ENCODE measurements at regions not wholly inside any gene's neighbourhood (a gene's known extent, or its start where the extent isn't known, plus 50 kb on each side); places are given as distances from the start of the nearest gene placed in this dataset.

DNA sequence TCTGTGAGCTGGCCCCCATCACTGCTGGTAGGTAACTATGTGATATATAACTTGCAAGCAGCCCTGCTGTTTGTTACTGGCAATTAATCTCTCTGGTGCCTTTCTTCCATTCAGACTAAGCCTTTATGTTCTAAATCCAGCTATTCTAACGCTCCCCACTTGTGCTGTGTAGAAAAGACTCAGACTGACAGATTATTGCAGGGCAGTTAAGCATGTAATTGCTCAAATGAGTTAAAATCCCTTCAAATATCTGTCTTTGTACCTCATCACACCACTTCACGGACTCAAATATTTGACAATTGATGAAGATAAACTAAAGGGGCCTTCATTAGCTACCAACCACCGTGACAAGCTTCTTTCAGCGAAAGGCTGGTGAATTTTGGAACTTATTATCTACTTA, 416.2 kb downstream of the NR2F2 start:
- H3K27me3 ChIP-seq (ENCODE audit: control insufficient read depth in 2 of 2, insufficient read depth in 2 of 2, low read length in 2 of 2): no peaks in the 10 kb centered on the region
- H2AFZ ChIP-seq (ENCODE audit: low read depth, low read length): no peak overlapping the region
- dilution Hi-C loops (cut with MboI; ENCODE audit: extremely low pct_ligation_motif_present, low sequenced_read_pairs): no loop called here
- H3K79me2 ChIP-seq (ENCODE audit: control insufficient read depth, insufficient read depth, low read length): no peaks in the 10 kb centered on the region
- H3K4me3 ChIP-seq (replicated peaks in 1 of 3; ENCODE audit: insufficient read depth in 1 of 3, low read depth in 1 of 3, low read length in 3 of 3): no peak overlapping the region
- H4K20me1 ChIP-seq (replicated peaks; ENCODE audit: control insufficient read depth, extremely low read depth, insufficient read depth, low read length): no peaks in the 10 kb centered on the region
- no peaks in the 10 kb centered on the region for H3K9me1 ChIP-seq (replicated peaks; ENCODE audit: control insufficient read depth, extremely low read depth, insufficient read depth, low read length)
- no peak overlapping the region for H3K9ac ChIP-seq (replicated peaks; ENCODE audit: extremely low read depth, insufficient read depth, low read length)
- FAIRE-seq (no peak), DNase-seq (ENCODE audit: low read depth, low spot score) (no peak)
- ChIA-PET POLR2A (no interaction called here), CTCF (no interaction called here)
- no peak overlapping the region for H3K4me2 ChIP-seq (ENCODE audit: insufficient read depth, low read length)
- H3K36me3 ChIP-seq (ENCODE audit: control insufficient read depth in 2 of 2, extremely low read depth in 1 of 2, insufficient read depth in 2 of 2, low read length in 2 of 2): no peaks in the 10 kb centered on the region
- BruUV-seq (replicated peaks): no TSS peak
- no peak overlapping the region for H3K27ac ChIP-seq (ENCODE audit: insufficient read depth, low read depth, low read length)
- intact Hi-C loops (cut with micrococcal nuclease): no loop called here
- H3K4me1 ChIP-seq (ENCODE audit: control insufficient read depth, extremely low read depth, insufficient read depth, low read length): no peaks in the 10 kb centered on the region
- TF ChIP-seq GATA2 (IDR thresholded peaks at IDR 0.05; ENCODE audit: insufficient read depth, insufficient read length, low read depth, low read length): no peak
- TF ChIP-seq, protein P1, sequence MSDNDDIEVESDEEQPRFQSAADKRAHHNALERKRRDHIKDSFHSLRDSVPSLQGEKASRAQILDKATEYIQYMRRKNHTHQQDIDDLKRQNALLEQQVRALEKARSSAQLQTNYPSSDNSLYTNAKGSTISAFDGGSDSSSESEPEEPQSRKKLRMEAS (IDR thresholded peaks at IDR 0.05; ENCODE audit: insufficient read depth, insufficient read length): no peak
- no peak for TF ChIP-seq FOS (IDR thresholded peaks at IDR 0.05; ENCODE audit: borderline replicate concordance, insufficient read depth, low read length)
- TF ChIP-seq EZH2 (IDR thresholded peaks at IDR 0.05; ENCODE audit: borderline replicate concordance, low read depth, low read length, severe bottlenecking): no peak
- TF ChIP-seq POLR2AphosphoS5 (IDR thresholded peaks at IDR 0.05; ENCODE audit: insufficient read depth, low read depth, low read length): no peak
- TF ChIP-seq, protein P2, sequence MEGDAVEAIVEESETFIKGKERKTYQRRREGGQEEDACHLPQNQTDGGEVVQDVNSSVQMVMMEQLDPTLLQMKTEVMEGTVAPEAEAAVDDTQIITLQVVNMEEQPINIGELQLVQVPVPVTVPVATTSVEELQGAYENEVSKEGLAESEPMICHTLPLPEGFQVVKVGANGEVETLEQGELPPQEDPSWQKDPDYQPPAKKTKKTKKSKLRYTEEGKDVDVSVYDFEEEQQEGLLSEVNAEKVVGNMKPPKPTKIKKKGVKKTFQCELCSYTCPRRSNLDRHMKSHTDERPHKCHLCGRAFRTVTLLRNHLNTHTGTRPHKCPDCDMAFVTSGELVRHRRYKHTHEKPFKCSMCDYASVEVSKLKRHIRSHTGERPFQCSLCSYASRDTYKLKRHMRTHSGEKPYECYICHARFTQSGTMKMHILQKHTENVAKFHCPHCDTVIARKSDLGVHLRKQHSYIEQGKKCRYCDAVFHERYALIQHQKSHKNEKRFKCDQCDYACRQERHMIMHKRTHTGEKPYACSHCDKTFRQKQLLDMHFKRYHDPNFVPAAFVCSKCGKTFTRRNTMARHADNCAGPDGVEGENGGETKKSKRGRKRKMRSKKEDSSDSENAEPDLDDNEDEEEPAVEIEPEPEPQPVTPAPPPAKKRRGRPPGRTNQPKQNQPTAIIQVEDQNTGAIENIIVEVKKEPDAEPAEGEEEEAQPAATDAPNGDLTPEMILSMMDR (IDR thresholded peaks at IDR 0.05; ENCODE audit: extremely low read depth in 1 of 2, insufficient read depth in 1 of 2, low read depth in 1 of 2, low read length in 2 of 2): no peak
- TF ChIP-seq POLR2A (IDR thresholded peaks at IDR 0.05; ENCODE audit: low read depth, low read length): no peak
- no peak for TF ChIP-seq JUN (IDR thresholded peaks at IDR 0.05; ENCODE audit: borderline replicate concordance, insufficient read depth, insufficient read length, low read depth)
- no peak for TF ChIP-seq MYC (IDR thresholded peaks at IDR 0.05; ENCODE audit: low read depth, low read length)
- H3K9me3 ChIP-seq (replicated peaks; ENCODE audit: control insufficient read depth, insufficient read depth, low read length): no peaks in the 10 kb centered on the region

Data from endothelial cell of umbilical vein (primary cell).